ENCODE measurements at regions not wholly inside any gene's neighbourhood (a gene's known extent, or its start where the extent isn't known, plus 50 kb on each side); places are given as distances from the start of the nearest gene placed in this dataset.
A peak's percentile ranks its signal among the peaks of the same experiment; 100 is the strongest.

GRCh38 chr18:61019338-61020301 is 313.6 kb upstream of the CDH20 start:
- WGBS (ENCODE audit: insufficient coverage) = no CpG with 5 or more reads among the region's 3 CpGs
- DNase-seq = peak; percentile 7
- no peaks in the 10 kb centered on the region for H3K4me1 ChIP-seq (ENCODE audit: control insufficient read depth, insufficient read depth, low read length)
- H3K27me3 ChIP-seq (ENCODE audit: control insufficient read depth, insufficient read depth, low read length) = no peaks in the 10 kb centered on the region
- H3K27ac ChIP-seq (ENCODE audit: low read length) = no peak overlapping the region
- H3K9me3 ChIP-seq (replicated peaks; ENCODE audit: control insufficient read depth, low read depth, low read length) = no peaks in the 10 kb centered on the region
- no peak overlapping the region for H3K4me3 ChIP-seq (ENCODE audit: low read length)
- no peaks in the 10 kb centered on the region for H3K36me3 ChIP-seq (ENCODE audit: control insufficient read depth, insufficient read depth, low read length)

GRCh38 chr18:61025596-61025995 is 307.6 kb upstream of the CDH20 start:
- Histone ChIP-seq H3K27ac (ENCODE audit: low read length) (no peak overlapping the region), H3K4me3 (ENCODE audit: low read length) (no peak overlapping the region), H3K36me3 (ENCODE audit: control insufficient read depth, insufficient read depth, low read length) (no peaks in the 10 kb centered on the region), H3K9me3 (replicated peaks; ENCODE audit: control insufficient read depth, low read depth, low read length) (no peaks in the 10 kb centered on the region), H3K27me3 (ENCODE audit: control insufficient read depth, insufficient read depth, low read length) (no peaks in the 10 kb centered on the region), H3K4me1 (ENCODE audit: control insufficient read depth, insufficient read depth, low read length) (no peaks in the 10 kb centered on the region)
- no peak for DNase-seq
- WGBS (ENCODE audit: insufficient coverage) = no CpG with 5 or more reads among the region's 1 CpG

- no peaks in the 10 kb centered on the region for H3K4me1 ChIP-seq (ENCODE audit: control insufficient read depth, insufficient read depth, low read length)
- no CpG with 5 or more reads among the region's 2 CpGs for WGBS (ENCODE audit: insufficient coverage)
- no peak overlapping the region for H3K4me3 ChIP-seq (ENCODE audit: low read length)
- H3K9me3 ChIP-seq (replicated peaks; ENCODE audit: control insufficient read depth, low read depth, low read length) = no peaks in the 10 kb centered on the region
- no peak overlapping the region for H3K27ac ChIP-seq (ENCODE audit: low read length)
- no peaks in the 10 kb centered on the region for H3K36me3 ChIP-seq (ENCODE audit: control insufficient read depth, insufficient read depth, low read length)
- DNase-seq = no peak
- no peaks in the 10 kb centered on the region for H3K27me3 ChIP-seq (ENCODE audit: control insufficient read depth, insufficient read depth, low read length)
Measured at GRCh38 chr18:61031626-61032025, 301.6 kb upstream of the CDH20 start.

GRCh38 chr18:61034580-61034979 is 298.6 kb upstream of the CDH20 start:
- H3K9me3 ChIP-seq (replicated peaks; ENCODE audit: control insufficient read depth, low read depth, low read length) = no peaks in the 10 kb centered on the region
- peak; percentile 57 for DNase-seq
- no peaks in the 10 kb centered on the region for H3K27me3 ChIP-seq (ENCODE audit: control insufficient read depth, insufficient read depth, low read length)
- H3K36me3 ChIP-seq (ENCODE audit: control insufficient read depth, insufficient read depth, low read length) = no peaks in the 10 kb centered on the region
- WGBS (ENCODE audit: insufficient coverage) = 58% methylated on average over 2 of the region's 2 CpGs
- no peaks in the 10 kb centered on the region for H3K4me1 ChIP-seq (ENCODE audit: control insufficient read depth, insufficient read depth, low read length)
- no peak overlapping the region for H3K27ac ChIP-seq (ENCODE audit: low read length)
- H3K4me3 ChIP-seq (ENCODE audit: low read length) = no peak overlapping the region

GRCh38 chr18:61039251-61039650 is 294.0 kb upstream of the CDH20 start:
- H3K9me3 ChIP-seq (replicated peaks; ENCODE audit: control insufficient read depth, low read depth, low read length) = no peaks in the 10 kb centered on the region
- no peaks in the 10 kb centered on the region for H3K27me3 ChIP-seq (ENCODE audit: control insufficient read depth, insufficient read depth, low read length)
- H3K4me3 ChIP-seq (ENCODE audit: low read length) = no peak overlapping the region
- H3K36me3 ChIP-seq (ENCODE audit: control insufficient read depth, insufficient read depth, low read length) = no peaks in the 10 kb centered on the region
- H3K27ac ChIP-seq (ENCODE audit: low read length) = no peak overlapping the region
- no CpG with 5 or more reads among the region's 3 CpGs for WGBS (ENCODE audit: insufficient coverage)
- H3K4me1 ChIP-seq (ENCODE audit: control insufficient read depth, insufficient read depth, low read length) = no peaks in the 10 kb centered on the region
- no peak for DNase-seq

- H3K4me1 ChIP-seq (ENCODE audit: control insufficient read depth, insufficient read depth, low read length) = no peaks in the 10 kb centered on the region
- H3K27ac ChIP-seq (ENCODE audit: low read length) = no peak overlapping the region
- no peaks in the 10 kb centered on the region for H3K27me3 ChIP-seq (ENCODE audit: control insufficient read depth, insufficient read depth, low read length)
- H3K36me3 ChIP-seq (ENCODE audit: control insufficient read depth, insufficient read depth, low read length) = no peaks in the 10 kb centered on the region
- H3K4me3 ChIP-seq (ENCODE audit: low read length) = no peak overlapping the region
- H3K9me3 ChIP-seq (replicated peaks; ENCODE audit: control insufficient read depth, low read depth, low read length) = peaks cover 5% of the 10 kb centered on the region
- peak; percentile 4 for DNase-seq
- WGBS (ENCODE audit: insufficient coverage) = 100% methylated on average over 1 of the region's 5 CpGs
Measured at GRCh38 chr18:61047794-61048193, 285.4 kb upstream of the CDH20 start.

GRCh38 chr18:61057443-61057842 is 275.8 kb upstream of the CDH20 start:
- no CpG with 5 or more reads among the region's 2 CpGs for WGBS (ENCODE audit: insufficient coverage)
- no peak for DNase-seq
- Histone ChIP-seq H3K27ac (ENCODE audit: low read length) (no peak overlapping the region), H3K4me3 (ENCODE audit: low read length) (no peak overlapping the region), H3K27me3 (ENCODE audit: control insufficient read depth, insufficient read depth, low read length) (no peaks in the 10 kb centered on the region), H3K36me3 (ENCODE audit: control insufficient read depth, insufficient read depth, low read length) (no peaks in the 10 kb centered on the region), H3K4me1 (ENCODE audit: control insufficient read depth, insufficient read depth, low read length) (no peaks in the 10 kb centered on the region), H3K9me3 (replicated peaks; ENCODE audit: control insufficient read depth, low read depth, low read length) (no peaks in the 10 kb centered on the region)

- H3K27ac ChIP-seq (ENCODE audit: low read length) = no peak overlapping the region
- H3K9me3 ChIP-seq (replicated peaks; ENCODE audit: control insufficient read depth, low read depth, low read length) = no peaks in the 10 kb centered on the region
- H3K27me3 ChIP-seq (ENCODE audit: control insufficient read depth, insufficient read depth, low read length) = no peaks in the 10 kb centered on the region
- H3K4me3 ChIP-seq (ENCODE audit: low read length) = no peak overlapping the region
- WGBS (ENCODE audit: insufficient coverage) = no CpG with 5 or more reads among the region's 2 CpGs
- no peaks in the 10 kb centered on the region for H3K4me1 ChIP-seq (ENCODE audit: control insufficient read depth, insufficient read depth, low read length)
- no peaks in the 10 kb centered on the region for H3K36me3 ChIP-seq (ENCODE audit: control insufficient read depth, insufficient read depth, low read length)
- no peak for DNase-seq
Measured at GRCh38 chr18:61062258-61062657, 271.0 kb upstream of the CDH20 start.

- Histone ChIP-seq H3K27me3 (ENCODE audit: control insufficient read depth, insufficient read depth, low read length) (no peaks in the 10 kb centered on the region), H3K4me1 (ENCODE audit: control insufficient read depth, insufficient read depth, low read length) (no peaks in the 10 kb centered on the region), H3K27ac (ENCODE audit: low read length) (no peak overlapping the region), H3K36me3 (ENCODE audit: control insufficient read depth, insufficient read depth, low read length) (no peaks in the 10 kb centered on the region), H3K9me3 (replicated peaks; ENCODE audit: control insufficient read depth, low read depth, low read length) (no peaks in the 10 kb centered on the region), H3K4me3 (ENCODE audit: low read length) (no peak overlapping the region)
- DNase-seq = no peak
Measured at GRCh38 chr18:61064911-61065310, 268.3 kb upstream of the CDH20 start.

- Histone ChIP-seq H3K27ac (ENCODE audit: low read length) (no peak overlapping the region), H3K4me1 (ENCODE audit: control insufficient read depth, insufficient read depth, low read length) (no peaks in the 10 kb centered on the region), H3K36me3 (ENCODE audit: control insufficient read depth, insufficient read depth, low read length) (no peaks in the 10 kb centered on the region), H3K27me3 (ENCODE audit: control insufficient read depth, insufficient read depth, low read length) (no peaks in the 10 kb centered on the region), H3K9me3 (replicated peaks; ENCODE audit: control insufficient read depth, low read depth, low read length) (no peaks in the 10 kb centered on the region), H3K4me3 (ENCODE audit: low read length) (no peak overlapping the region)
- DNase-seq = peak; percentile 68
- WGBS (ENCODE audit: insufficient coverage) = no CpG with 5 or more reads among the region's 2 CpGs
Measured at GRCh38 chr18:61076986-61077385, 256.2 kb upstream of the CDH20 start.

Measured in muscle of leg (tissue), 3 donors.